Naive thymus-derived CD8-positive, alpha-beta T cell (primary cell): ENCODE measurements at regions not wholly inside any gene's neighbourhood (a gene's known extent, or its start where the extent isn't known, plus 50 kb on each side); places are given as distances from the start of the nearest gene placed in this dataset.
A peak's percentile ranks its signal among the peaks of the same experiment; 100 is the strongest.
"Not testable (repeated sequence)": the region's sequence is repeated elsewhere in the genome, so short reads cannot be mapped to it uniquely, and the experiment has no call there.

Experiments used
- ATAC-seq, 2 donors: fragments of 150-1000 bp; cut with Tn5 transposase in 1 of 2; sonication (Bioruptor Pico), chemical (Tn5 transposase) in 1 of 2; 1 replicate in 1 of 2; 2 replicates in 1 of 2; pipeline ENCODE4 v1.10.0; 2021; ENCODE audit warnings: mild to moderate bottlenecking in 2 of 2, moderate library complexity in 2 of 2
- POLR2A ChIA-PET: fragments of 350-600 bp; sonication (Branson Sonifier 250); formaldehyde crosslinking; loops from one replicate; lab custom pipeline; 2021; ENCODE audit warnings: antibody characterized with exemption; lab: Charles Lee
- DNase-seq, 10 donors: peaks; one replicate each; pipeline versions ENCODE4 v3.0.0 to v3.0.0-alpha.2; 2020 to 2022
- H3K27ac Mint-ChIP-seq, 10 donors: one replicate each; pipeline ENCODE4 v1.8.0; 2020 to 2022; ENCODE audit warnings: mild to moderate bottlenecking in 10 of 10, mixed read lengths in 10 of 10, moderate library complexity in 4 of 10, inconsistent platforms in 1 of 10
- H3K27me3 Mint-ChIP-seq, 5 donors: one replicate each; pipeline ENCODE4 v1.8.0; 2021 to 2022; ENCODE audit warnings: mixed read lengths in 5 of 5
- H3K36me3 Mint-ChIP-seq, 3 donors: one replicate each; pipeline ENCODE4 v1.8.0; 2020 to 2022; ENCODE audit warnings: mixed read lengths in 3 of 3, mild to moderate bottlenecking in 2 of 3, inconsistent platforms in 1 of 3
- H3K4me1 Mint-ChIP-seq, 4 donors: one replicate each; pipeline ENCODE4 v1.8.0; 2021 to 2022; ENCODE audit warnings: mixed read lengths in 4 of 4
- H3K4me3 Mint-ChIP-seq, 10 donors: one replicate each; pipeline ENCODE4 v1.8.0; 2020 to 2022; ENCODE audit warnings: mild to moderate bottlenecking in 10 of 10, mixed read lengths in 10 of 10, moderate library complexity in 6 of 10, inconsistent platforms in 1 of 10
- H3K9me3 Mint-ChIP-seq, 9 donors: one replicate each; pipeline ENCODE4 v1.8.0; 2020 to 2022; ENCODE audit warnings: mixed read lengths in 9 of 9, mild to moderate bottlenecking in 3 of 9, inconsistent platforms in 1 of 9, moderate library complexity in 1 of 9

GRCh38 chr1:116185161-116185701, 74.0 kb downstream of the MAB21L3 start:
- Mint-ChIP-seq H3K36me3 (no peaks in the 10 kb centered on the region), H3K27me3 (peaks cover 0 to 6% (median 2%) of the 10 kb centered on the region in 5 donors), H3K4me1 (no peaks in the 10 kb centered on the region), H3K9me3 (no peaks in the 10 kb centered on the region), H3K27ac (no peak overlapping the region), H3K4me3 (no peak overlapping the region)
- no peak for ATAC-seq
- no peak for DNase-seq
- POLR2A ChIA-PET: no interaction called here

- POLR2A ChIA-PET: no interaction called here
Measured at GRCh38 chr1:116189481-116189880, 78.3 kb downstream of the MAB21L3 start.

GRCh38 chr1:116191294-116191693, 80.1 kb downstream of the MAB21L3 start:
- H3K27ac Mint-ChIP-seq: no peak overlapping the region
- H3K9me3 Mint-ChIP-seq: no peaks in the 10 kb centered on the region
- POLR2A ChIA-PET: interaction anchor here (0.7 kb wide), 2 partner anchors 39 to 115 kb away, joined by 3 to 4 read pairs; no protein-coding TSS in a partner anchor
- no peak overlapping the region for H3K4me3 Mint-ChIP-seq
- H3K36me3 Mint-ChIP-seq: no peaks in the 10 kb centered on the region
- no peak for ATAC-seq
- peaks cover 0 to 11% (median 0%) of the 10 kb centered on the region in 5 donors for H3K27me3 Mint-ChIP-seq
- peaks cover 3 to 16% (median 7%) of the 10 kb centered on the region in 4 donors for H3K4me1 Mint-ChIP-seq
- no peak for DNase-seq

More at GRCh38 chr1:116189481-116189880, 78.3 kb downstream of the MAB21L3 start:
- DNase-seq (no peak), ATAC-seq (no peak)
- H3K9me3 Mint-ChIP-seq: no peaks in the 10 kb centered on the region
- H3K4me1 Mint-ChIP-seq: peaks cover 0 to 7% (median 3%) of the 10 kb centered on the region in 4 donors
- no peak overlapping the region for H3K27ac Mint-ChIP-seq
- H3K36me3 Mint-ChIP-seq: no peaks in the 10 kb centered on the region
- H3K4me3 Mint-ChIP-seq: no peak overlapping the region
- peaks cover 0 to 11% (median 0%) of the 10 kb centered on the region in 5 donors for H3K27me3 Mint-ChIP-seq

- Mint-ChIP-seq H3K4me3 (no peak overlapping the region), H3K9me3 (no peaks in the 10 kb centered on the region), H3K27me3 (peaks cover 0 to 11% (median 2%) of the 10 kb centered on the region in 5 donors), H3K27ac (no peak overlapping the region), H3K36me3 (no peaks in the 10 kb centered on the region), H3K4me1 (peaks cover 3 to 16% (median 7%) of the 10 kb centered on the region in 4 donors)
- no peak for ATAC-seq
- no peak for DNase-seq
- POLR2A ChIA-PET: no interaction called here
Measured at GRCh38 chr1:116193768-116194167, 82.6 kb downstream of the MAB21L3 start.

GRCh38 chr1:116194568-116194967, 83.4 kb downstream of the MAB21L3 start:
- Mint-ChIP-seq H3K27ac (peak overlapping the region in 3 of 10 donors; percentile 11 to 62 (median 41)), H3K36me3 (no peaks in the 10 kb centered on the region), H3K9me3 (no peaks in the 10 kb centered on the region), H3K4me1 (peaks cover 3 to 16% (median 7%) of the 10 kb centered on the region in 4 donors), H3K4me3 (no peak overlapping the region), H3K27me3 (peaks cover 0 to 11% (median 2%) of the 10 kb centered on the region in 5 donors)
- POLR2A ChIA-PET: no interaction called here
- DNase-seq (no peak), ATAC-seq (no peak)

GRCh38 chr1:116195077-116195868, 84.1 kb downstream of the MAB21L3 start:
- Mint-ChIP-seq H3K4me3 (no peak overlapping the region), H3K4me1 (peaks cover 3 to 16% (median 7%) of the 10 kb centered on the region in 4 donors), H3K36me3 (no peaks in the 10 kb centered on the region), H3K9me3 (no peaks in the 10 kb centered on the region), H3K27me3 (peaks cover 0 to 11% (median 3%) of the 10 kb centered on the region in 5 donors), H3K27ac (peak overlapping the region in 4 of 10 donors; percentile 11 to 62 (median 38))
- POLR2A ChIA-PET: no interaction called here
- ATAC-seq (no peak), DNase-seq (no peak)

- DNase-seq, ATAC-seq, H3K4me1 Mint-ChIP-seq, POLR2A ChIA-PET, H3K4me3 Mint-ChIP-seq: not testable (repeated sequence)
- peaks cover 0 to 25% (median 7%) of the 10 kb centered on the region in 5 donors for H3K27me3 Mint-ChIP-seq
- peak overlapping the region in 2 of 10 donors; percentile 22 to 48 for H3K27ac Mint-ChIP-seq
- peaks cover 0 to 12% (median 4%) of the 10 kb centered on the region in 3 donors for H3K36me3 Mint-ChIP-seq
- H3K9me3 Mint-ChIP-seq: peaks cover 0 to 11% (median 3%) of the 10 kb centered on the region in 9 donors
Measured at GRCh38 chr1:116200343-116200742, 89.1 kb downstream of the MAB21L3 start.

GRCh38 chr1:116201911-116202310, 90.7 kb downstream of the MAB21L3 start:
- H3K9me3 Mint-ChIP-seq: peaks cover 0 to 11% (median 3%) of the 10 kb centered on the region in 9 donors
- peaks cover 0 to 6% (median 0%) of the 10 kb centered on the region in 4 donors for H3K4me1 Mint-ChIP-seq
- H3K36me3 Mint-ChIP-seq: peaks cover 0 to 12% (median 4%) of the 10 kb centered on the region in 3 donors
- H3K4me3 Mint-ChIP-seq: no peak overlapping the region
- no peak overlapping the region for H3K27ac Mint-ChIP-seq
- POLR2A ChIA-PET: no interaction called here
- ATAC-seq (no peak), DNase-seq (no peak)
- H3K27me3 Mint-ChIP-seq: peaks cover 0 to 25% (median 7%) of the 10 kb centered on the region in 5 donors

- H3K4me1 Mint-ChIP-seq: peaks cover 0 to 6% (median 0%) of the 10 kb centered on the region in 4 donors
Measured at GRCh38 chr1:116203181-116203723, 92.1 kb downstream of the MAB21L3 start.

GRCh38 chr1:116203920-116204319, 92.7 kb downstream of the MAB21L3 start:
- Mint-ChIP-seq H3K27ac (peak overlapping the region in 1 of 10 donors; percentile 26), H3K9me3 (peaks cover 0 to 11% (median 3%) of the 10 kb centered on the region in 9 donors), H3K27me3 (peaks cover 0 to 23% (median 7%) of the 10 kb centered on the region in 5 donors), H3K4me1 (peaks cover 0 to 6% (median 0%) of the 10 kb centered on the region in 4 donors), H3K4me3 (no peak overlapping the region), H3K36me3 (peaks cover 0 to 12% (median 4%) of the 10 kb centered on the region in 3 donors)
- DNase-seq (no peak), ATAC-seq (no peak)
- POLR2A ChIA-PET: no interaction called here

More at GRCh38 chr1:116203181-116203723, 92.1 kb downstream of the MAB21L3 start:
- DNase-seq (no peak), ATAC-seq (no peak)
- peaks cover 0 to 23% (median 7%) of the 10 kb centered on the region in 5 donors for H3K27me3 Mint-ChIP-seq
- H3K27ac Mint-ChIP-seq: no peak overlapping the region
- peaks cover 0 to 11% (median 3%) of the 10 kb centered on the region in 9 donors for H3K9me3 Mint-ChIP-seq
- H3K4me3 Mint-ChIP-seq: no peak overlapping the region
- peaks cover 0 to 12% (median 4%) of the 10 kb centered on the region in 3 donors for H3K36me3 Mint-ChIP-seq
- POLR2A ChIA-PET: no interaction called here

- POLR2A ChIA-PET: no interaction called here
- DNase-seq (no peak), ATAC-seq (no peak)
- H3K36me3 Mint-ChIP-seq: peaks cover 0 to 12% (median 4%) of the 10 kb centered on the region in 3 donors
- peaks cover 0 to 11% (median 3%) of the 10 kb centered on the region in 9 donors for H3K9me3 Mint-ChIP-seq
- H3K4me1 Mint-ChIP-seq: peaks cover 0 to 2% (median 0%) of the 10 kb centered on the region in 4 donors
- H3K27ac Mint-ChIP-seq: no peak overlapping the region
- peaks cover 0 to 19% (median 4%) of the 10 kb centered on the region in 5 donors for H3K27me3 Mint-ChIP-seq
- no peak overlapping the region for H3K4me3 Mint-ChIP-seq
Measured at GRCh38 chr1:116205941-116206679, 94.9 kb downstream of the MAB21L3 start.

- H3K4me3 Mint-ChIP-seq: no peak overlapping the region
- POLR2A ChIA-PET: interaction anchor here (0.6 kb wide), 1 partner anchor 10 kb away, joined by 6 read pairs; no protein-coding TSS in a partner anchor
- no peak for ATAC-seq
Measured at GRCh38 chr1:116207126-116207735, 96.0 kb downstream of the MAB21L3 start.

More at GRCh38 chr1:116207126-116207735, 96.0 kb downstream of the MAB21L3 start:
- no peak overlapping the region for H3K27ac Mint-ChIP-seq
- no peaks in the 10 kb centered on the region for H3K4me1 Mint-ChIP-seq
- peaks cover 0 to 16% (median 3%) of the 10 kb centered on the region in 5 donors for H3K27me3 Mint-ChIP-seq
- peaks cover 0 to 11% (median 3%) of the 10 kb centered on the region in 9 donors for H3K9me3 Mint-ChIP-seq
- no peak for DNase-seq
- peaks cover 0 to 12% (median 4%) of the 10 kb centered on the region in 3 donors for H3K36me3 Mint-ChIP-seq
